HG03457 (cell line): ENCODE measurements at regions not wholly inside any gene's neighbourhood (a gene's known extent, or its start where the extent isn't known, plus 50 kb on each side); places are given as distances from the start of the nearest gene placed in this dataset.
"Not testable (repeated sequence)": the region's sequence is repeated elsewhere in the genome, so short reads cannot be mapped to it uniquely, and the experiment has no call there.

Experiments
- ATAC-seq: cut with Tn5 transposase; IDR thresholded peaks from one replicate; pipeline ENCODE4 v1.9.1; 2021; ENCODE audit warnings: moderate number of reproducible peaks; ENCODE audit not compliant: unreplicated experiment

GRCh38 chr16:22436823-22437652 lies 62.6 kb upstream of the CDR2 start:
- peak; percentile 45 for ATAC-seq

GRCh38 chr16:22436326-22436822 lies 62.0 kb upstream of the CDR2 start:
- ATAC-seq, result peak; percentile 23

- ATAC-seq, result not testable (repeated sequence)
Measured at GRCh38 chr16:22431314-22431713, 56.9 kb upstream of the CDR2 start.

- no peak for ATAC-seq
Measured at GRCh38 chr16:22428654-22429053, 54.2 kb upstream of the CDR2 start.

- no peak for ATAC-seq
Measured at GRCh38 chr16:22427556-22427955, 53.1 kb upstream of the CDR2 start.

- ATAC-seq, result no peak
Measured at GRCh38 chr16:22425847-22426246, 51.4 kb upstream of the CDR2 start.

- ATAC-seq, result no peak
Measured at GRCh38 chr16:22425036-22425801, 50.8 kb upstream of the CDR2 start.

GRCh38 chr16:22424161-22424937 lies 49.9 kb upstream of the CDR2 start:
- no peak for ATAC-seq
